Coronary artery (tissue), 2 donors: ENCODE measurements at regions not wholly inside any gene's neighbourhood (a gene's known extent, or its start where the extent isn't known, plus 50 kb on each side); places are given as distances from the start of the nearest gene placed in this dataset.

ENCODE experiments used
- DNase-seq: peaks from one replicate; pipeline ENCODE4 v3.0.0-alpha.2; 2017; ENCODE audit warnings: low spot score
- H3K27ac ChIP-seq, 2 donors: fragments of 200-600 bp; sonication (generic); one replicate each; pipeline ENCODE4 v1.5.1; 2016 to 2019
- H3K4me3 ChIP-seq: fragments of 200-600 bp; sonication (generic); 2 replicates; pipeline ENCODE4 v1.5.1; 2016; ENCODE audit warnings: mild to moderate bottlenecking, moderate library complexity
- TF ChIP-seq, protein P1 (sequence below): fragments of 200-600 bp; sonication (generic); IDR thresholded peaks from one replicate; pipeline ENCODE4 v1.5.1; 2019; ENCODE audit warnings: antibody characterized with exemption

DNA sequence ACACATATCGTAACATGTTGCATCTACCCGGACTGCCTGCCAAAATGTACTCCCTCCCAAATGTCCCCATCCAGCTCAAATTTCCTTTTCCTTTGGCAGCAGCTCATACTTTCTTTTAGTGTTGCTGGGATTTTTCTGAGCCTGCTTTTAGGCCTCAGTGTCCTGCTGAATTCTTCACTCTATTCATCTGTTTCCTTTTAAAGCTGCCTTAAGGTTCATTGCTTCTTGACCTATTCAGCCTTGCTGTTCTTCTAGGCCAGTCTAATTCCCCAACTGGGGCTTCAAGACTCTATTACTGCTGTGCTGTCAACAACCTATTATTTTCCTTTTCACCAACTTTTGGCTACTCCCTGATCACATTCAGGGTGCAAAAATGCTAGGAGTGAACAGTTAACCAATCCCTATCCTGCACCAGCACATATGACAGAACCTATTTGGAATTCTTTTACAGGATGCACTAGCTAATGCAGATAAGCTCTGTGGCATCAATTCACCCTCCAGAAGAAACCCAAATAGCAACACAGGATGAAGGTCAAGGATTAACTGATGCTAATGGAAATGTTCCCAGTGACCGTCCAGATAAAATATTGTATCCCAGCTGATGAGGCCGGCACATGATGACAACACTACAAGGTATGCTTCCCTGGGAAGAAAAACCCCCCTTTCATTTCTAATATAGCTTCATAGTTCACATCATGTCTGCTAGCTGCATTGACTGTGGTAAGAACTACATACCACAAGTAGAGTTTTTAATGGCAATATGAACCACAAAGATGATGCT is 114.7 kb upstream of the TTC29 start:
- DNase-seq, result no peak

GRCh38 chr4:147064856-147065255 is 119.2 kb upstream of the TTC29 start:
- TF ChIP-seq, protein P1, sequence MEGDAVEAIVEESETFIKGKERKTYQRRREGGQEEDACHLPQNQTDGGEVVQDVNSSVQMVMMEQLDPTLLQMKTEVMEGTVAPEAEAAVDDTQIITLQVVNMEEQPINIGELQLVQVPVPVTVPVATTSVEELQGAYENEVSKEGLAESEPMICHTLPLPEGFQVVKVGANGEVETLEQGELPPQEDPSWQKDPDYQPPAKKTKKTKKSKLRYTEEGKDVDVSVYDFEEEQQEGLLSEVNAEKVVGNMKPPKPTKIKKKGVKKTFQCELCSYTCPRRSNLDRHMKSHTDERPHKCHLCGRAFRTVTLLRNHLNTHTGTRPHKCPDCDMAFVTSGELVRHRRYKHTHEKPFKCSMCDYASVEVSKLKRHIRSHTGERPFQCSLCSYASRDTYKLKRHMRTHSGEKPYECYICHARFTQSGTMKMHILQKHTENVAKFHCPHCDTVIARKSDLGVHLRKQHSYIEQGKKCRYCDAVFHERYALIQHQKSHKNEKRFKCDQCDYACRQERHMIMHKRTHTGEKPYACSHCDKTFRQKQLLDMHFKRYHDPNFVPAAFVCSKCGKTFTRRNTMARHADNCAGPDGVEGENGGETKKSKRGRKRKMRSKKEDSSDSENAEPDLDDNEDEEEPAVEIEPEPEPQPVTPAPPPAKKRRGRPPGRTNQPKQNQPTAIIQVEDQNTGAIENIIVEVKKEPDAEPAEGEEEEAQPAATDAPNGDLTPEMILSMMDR, result no peak
- no peak overlapping the region for H3K27ac ChIP-seq
- no peak for DNase-seq
- H3K4me3 ChIP-seq, result no peak overlapping the region

More for the DNA sequence above, 114.7 kb upstream of the TTC29 start:
- TF ChIP-seq, protein P1, result no peak
- Histone ChIP-seq H3K4me3 (no peak overlapping the region), H3K27ac (peak overlapping the region; percentile 3 to 31)

- TF ChIP-seq, protein P1, result no peak
These were observed 122.9 kb upstream of the TTC29 start for GRCh38 chr4:147068564-147068963.

DNA sequence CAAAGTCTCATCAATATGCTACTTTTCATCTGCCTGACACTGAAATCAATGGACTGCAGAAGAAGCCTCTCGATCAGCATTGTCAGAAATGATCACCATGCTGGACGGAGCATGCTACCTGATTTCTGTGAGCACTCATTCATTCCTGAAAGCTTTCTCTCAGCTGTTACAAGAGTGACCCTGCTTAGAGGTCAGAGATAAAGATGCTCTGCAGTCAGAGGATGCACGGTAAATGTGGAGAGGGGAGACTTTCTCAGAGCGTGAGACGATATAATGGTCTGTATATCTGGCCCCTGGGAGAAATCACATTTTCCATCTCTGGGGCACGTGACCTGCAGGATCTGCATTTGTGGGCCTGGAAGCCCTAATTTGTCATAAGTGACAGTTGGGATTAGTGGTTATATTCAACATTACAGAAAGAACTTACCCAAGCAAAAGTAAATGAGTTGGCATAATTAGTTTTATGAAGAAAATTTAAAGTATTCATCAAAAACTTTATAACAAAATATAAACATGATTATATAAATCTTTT is 125.6 kb upstream of the TTC29 start:
- H3K4me3 ChIP-seq, result no peak overlapping the region
- H3K27ac ChIP-seq, result no peak overlapping the region
- TF ChIP-seq, protein P1, result no peak
- no peak for DNase-seq

More at GRCh38 chr4:147068564-147068963, 122.9 kb upstream of the TTC29 start:
- H3K27ac ChIP-seq, result no peak overlapping the region
- no peak for DNase-seq
- no peak overlapping the region for H3K4me3 ChIP-seq

DNA sequence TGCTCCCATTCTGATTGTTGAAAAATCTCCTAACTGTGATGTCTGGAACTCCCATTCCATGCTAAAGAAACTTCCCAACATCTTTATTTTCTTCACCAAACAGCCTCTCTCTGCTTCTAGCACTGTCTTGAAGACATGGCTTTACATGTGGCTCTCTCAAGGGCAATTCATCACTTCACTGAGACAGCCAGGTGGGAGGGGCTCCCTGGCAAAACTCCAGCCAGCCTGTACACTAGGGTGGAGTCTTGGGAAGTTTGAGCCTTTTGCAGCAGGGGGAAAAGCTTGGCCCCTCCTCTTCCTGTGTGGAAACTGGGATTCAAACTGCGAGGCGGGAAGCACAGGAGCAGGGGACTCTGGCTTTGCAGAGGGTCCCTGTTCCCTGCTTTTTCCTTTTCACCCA is 130.5 kb upstream of the TTC29 start:
- Histone ChIP-seq H3K4me3 (no peak overlapping the region), H3K27ac (no peak overlapping the region)
- TF ChIP-seq, protein P1, result no peak
- DNase-seq, result no peak

DNA sequence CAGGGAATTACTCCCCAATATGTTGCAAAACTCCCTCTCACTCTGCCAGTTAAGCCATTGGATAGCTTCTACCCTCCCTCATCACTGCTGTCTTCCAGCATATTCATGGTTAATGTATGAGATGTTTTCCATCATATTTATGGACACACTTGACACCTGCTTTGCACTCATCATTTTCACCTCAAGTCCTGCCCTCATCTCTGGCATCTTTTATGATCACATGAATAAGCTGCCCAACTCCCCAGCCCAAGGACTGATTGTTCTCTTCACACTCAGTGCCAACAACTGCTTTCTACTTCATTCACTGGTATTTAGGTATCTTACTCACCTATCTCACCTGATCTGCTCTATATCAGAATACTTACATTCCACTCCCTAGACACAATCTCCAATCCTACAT is 131.1 kb upstream of the TTC29 start:
- DNase-seq, result no peak
- H3K27ac ChIP-seq, result no peak overlapping the region
- no peak overlapping the region for H3K4me3 ChIP-seq
- TF ChIP-seq, protein P1, result no peak

DNA sequence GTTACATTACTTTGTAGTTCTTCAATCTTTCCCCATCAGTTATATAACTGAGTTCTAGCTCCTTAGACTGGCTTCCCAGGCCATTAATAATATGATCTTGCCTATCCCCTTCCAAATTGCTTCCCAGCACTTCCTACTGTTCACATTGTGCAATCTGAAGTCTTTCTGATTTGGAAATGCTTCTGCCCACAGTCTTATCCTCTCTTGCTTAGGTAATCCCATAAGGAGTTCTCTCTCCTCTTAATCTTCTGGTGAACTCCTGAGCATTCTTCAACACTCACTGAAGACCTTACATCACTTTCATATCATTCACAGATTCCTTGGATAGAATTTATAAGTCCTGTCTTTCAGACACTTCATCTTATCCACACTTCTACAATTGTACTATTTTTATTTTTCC is 132.7 kb upstream of the TTC29 start:
- TF ChIP-seq, protein P1, result no peak
- H3K27ac ChIP-seq, result no peak overlapping the region
- no peak overlapping the region for H3K4me3 ChIP-seq
- no peak for DNase-seq
